T-cell (primary cell): ENCODE measurements at regions not wholly inside any gene's neighbourhood (a gene's known extent, or its start where the extent isn't known, plus 50 kb on each side); places are given as distances from the start of the nearest gene placed in this dataset.

Experiments
- ATAC-seq, 4 experiments: fragments of 200-7000 bp in 3 of 4; fragments of 150-1000 bp in 1 of 4; cut with Tn5 transposase; replicated peaks in 1 of 4; 1 replicate in 3 of 4; 2 replicates in 1 of 4; pipeline ENCODE4 v1.10.0; 2021; ENCODE audit warnings: moderate library complexity in 3 of 4, mild to moderate bottlenecking in 2 of 4, moderate number of reproducible peaks in 1 of 4
- CTCF ChIA-PET, 2 donors: fragments of 300-600 bp; sonication (Branson Sonifier 250); formaldehyde crosslinking; loops; one replicate each; lab custom pipeline; 2022; ENCODE audit warnings: antibody characterized with exemption in 2 of 2; lab: Charles Lee
- POLR2A ChIA-PET, 2 donors: fragments of 300-600 bp; sonication (Branson Sonifier 250); formaldehyde crosslinking; loops; one replicate each; lab custom pipeline; 2022; ENCODE audit warnings: antibody characterized with exemption in 2 of 2; lab: Charles Lee
- DNase-seq, 35 experiments: peaks; one replicate each; pipeline versions ENCODE4 v3.0.0 to v3.0.0-alpha.2; 2013 to 2023
- H3K27ac ChIP-seq: one replicate; pipeline ENCODE4 v1.5.1; 2013; ENCODE audit warnings: low read length
- H3K27me3 ChIP-seq, 2 experiments: replicated peaks in 1 of 2; 1 replicate in 1 of 2; 2 replicates in 1 of 2; pipeline versions ENCODE4 v1.6.1 to v1.7.0; 2013; ENCODE audit warnings: low read length in 1 of 2, mixed read lengths in 1 of 2; ENCODE audit not compliant: control insufficient read depth in 2 of 2, insufficient read depth in 2 of 2; ENCODE audit errors: extremely low read depth in 1 of 2
- H3K36me3 ChIP-seq, 2 donors: 1 replicate in 1 of 2; 2 replicates in 1 of 2; pipeline versions ENCODE4 v1.6.1 to v1.7.0; 2013; ENCODE audit warnings: low read length in 1 of 2; ENCODE audit not compliant: control insufficient read depth in 2 of 2, insufficient read depth in 1 of 2; ENCODE audit errors: extremely low read depth in 1 of 2
- H3K4me1 ChIP-seq, 2 experiments: 1 replicate in 1 of 2; 2 replicates in 1 of 2; pipeline versions ENCODE4 v1.6.1 to v1.7.0; 2013; ENCODE audit warnings: low read length in 2 of 2, mixed read lengths in 1 of 2; ENCODE audit not compliant: insufficient read depth in 2 of 2, control insufficient read depth in 1 of 2; ENCODE audit errors: extremely low read depth in 1 of 2
- H3K4me3 ChIP-seq, 2 donors: 1 replicate in 1 of 2; 2 replicates in 1 of 2; pipeline versions ENCODE4 v1.5.1 to v1.7.0; 2013; ENCODE audit warnings: mild to moderate bottlenecking in 2 of 2, low read length in 1 of 2, moderate library complexity in 1 of 2; ENCODE audit not compliant: control insufficient read depth in 1 of 2; ENCODE audit errors: extremely low read depth in 1 of 2
- H3K9me3 ChIP-seq: 2 replicates; pipeline ENCODE4 v1.7.0; 2013
- H3K27ac Mint-ChIP-seq, 2 donors: one replicate each; pipeline ENCODE4 v1.8.0; 2020 to 2021; ENCODE audit warnings: mild to moderate bottlenecking in 2 of 2, mixed read lengths in 2 of 2
- H3K27me3 Mint-ChIP-seq, 2 donors: one replicate each; pipeline ENCODE4 v1.8.0; 2021 to 2022; ENCODE audit warnings: mixed read lengths in 2 of 2
- H3K36me3 Mint-ChIP-seq: one replicate; pipeline ENCODE4 v1.8.0; 2021; ENCODE audit warnings: mixed read lengths
- H3K4me1 Mint-ChIP-seq, 3 donors: one replicate each; pipeline ENCODE4 v1.8.0; 2020 to 2022; ENCODE audit warnings: mixed read lengths in 3 of 3, mild to moderate bottlenecking in 1 of 3
- H3K4me3 Mint-ChIP-seq, 3 donors: one replicate each; pipeline ENCODE4 v1.8.0; 2020 to 2022; ENCODE audit warnings: mild to moderate bottlenecking in 3 of 3, mixed read lengths in 3 of 3, moderate library complexity in 3 of 3
- H3K9me3 Mint-ChIP-seq, 3 donors: one replicate each; pipeline ENCODE4 v1.8.0; 2020 to 2022; ENCODE audit warnings: mixed read lengths in 3 of 3
- WGBS: methylation state at CpG from one replicate; pipeline ENCODE4 v1.1.5; 2013; ENCODE audit warnings: missing lambda C conversion rate; ENCODE audit not compliant: insufficient coverage; 5-methylcytosine and 5-hydroxymethylcytosine counted together

DNA sequence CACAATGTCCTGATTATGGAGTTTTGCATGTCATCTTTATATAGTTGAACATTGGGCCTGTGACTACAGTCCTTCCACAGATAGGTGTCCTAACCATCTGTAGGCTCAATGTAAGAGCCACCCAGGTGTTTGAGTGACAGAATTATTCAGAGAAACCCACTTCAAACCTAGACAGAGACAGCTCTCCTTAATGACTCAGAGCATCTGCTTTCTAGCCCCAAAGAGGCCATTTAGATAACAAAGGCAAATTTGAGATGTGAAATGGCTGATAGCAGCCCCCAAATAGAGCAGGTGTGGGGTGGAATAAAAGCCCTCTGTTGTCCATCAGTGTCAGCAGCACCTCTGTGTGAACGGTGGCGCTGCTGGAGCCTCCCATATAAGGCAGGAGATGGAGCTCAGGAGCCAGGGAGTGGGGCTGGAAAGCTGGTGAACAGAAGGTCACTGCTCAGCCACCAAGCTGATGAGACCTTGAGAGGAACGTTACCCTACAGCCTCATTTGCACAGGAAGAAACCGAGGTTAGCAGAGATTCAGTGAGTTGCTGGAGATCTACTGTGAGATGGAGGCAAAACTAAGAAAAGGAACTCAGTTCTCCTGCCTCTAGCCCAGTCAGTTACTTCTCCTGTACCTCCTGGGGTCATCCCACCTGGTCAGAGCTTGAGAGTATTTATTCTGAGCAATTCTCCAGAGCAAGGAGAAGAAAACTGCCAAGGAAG is 153.3 kb upstream of the LNX1 start:
- Mint-ChIP-seq H3K27me3 (peaks cover 5 to 8% of the 10 kb centered on the region in 2 donors), H3K4me3 (no peak overlapping the region), H3K4me1 (no peaks in the 10 kb centered on the region), H3K36me3 (no peaks in the 10 kb centered on the region), H3K27ac (no peak overlapping the region), H3K9me3 (no peaks in the 10 kb centered on the region)
- no peak overlapping the region for H3K27ac ChIP-seq
- no peaks in the 10 kb centered on the region for H3K4me1 ChIP-seq
- ATAC-seq (no peak), DNase-seq (no peak)
- H3K9me3 ChIP-seq = no peaks in the 10 kb centered on the region
- 50% methylated on average over 2 of the region's 4 CpGs for WGBS
- no peak overlapping the region for H3K4me3 ChIP-seq
- CTCF ChIA-PET = no interaction called here
- H3K27me3 ChIP-seq = peaks cover 0 to 3% of the 10 kb centered on the region in 2 experiments
- POLR2A ChIA-PET = no interaction called here
- no peaks in the 10 kb centered on the region for H3K36me3 ChIP-seq

- no peak overlapping the region for H3K4me3 ChIP-seq
- ATAC-seq (no peak), DNase-seq (no peak)
- no peaks in the 10 kb centered on the region for H3K9me3 ChIP-seq
- Mint-ChIP-seq H3K9me3 (no peaks in the 10 kb centered on the region), H3K36me3 (no peaks in the 10 kb centered on the region), H3K4me3 (no peak overlapping the region), H3K27me3 (peaks cover 4 to 8% of the 10 kb centered on the region in 2 donors), H3K4me1 (no peaks in the 10 kb centered on the region), H3K27ac (no peak overlapping the region)
- H3K4me1 ChIP-seq = no peaks in the 10 kb centered on the region
- no peaks in the 10 kb centered on the region for H3K36me3 ChIP-seq
- no CpG with 5 or more reads among the region's 3 CpGs for WGBS
- no peaks in the 10 kb centered on the region for H3K27me3 ChIP-seq
- H3K27ac ChIP-seq = no peak overlapping the region
- ChIA-PET POLR2A (no interaction called here), CTCF (interaction anchor here in 1 of 2 donors (0.7 kb wide), 1 partner anchor 12 kb away, joined by 3 read pairs; no protein-coding TSS in a partner anchor)
Observed at GRCh38 chr4:53734584-53735353, 143.5 kb upstream of the LNX1 start.

GRCh38 chr4:53734182-53734581 is 142.9 kb upstream of the LNX1 start:
- no peak overlapping the region for H3K4me3 Mint-ChIP-seq
- 80% methylated on average over 1 of the region's 8 CpGs for WGBS
- H3K9me3 Mint-ChIP-seq = no peaks in the 10 kb centered on the region
- no peak overlapping the region for H3K27ac Mint-ChIP-seq
- DNase-seq (no peak), ATAC-seq (no peak)
- H3K4me1 ChIP-seq = no peaks in the 10 kb centered on the region
- H3K4me1 Mint-ChIP-seq = no peaks in the 10 kb centered on the region
- H3K36me3 ChIP-seq = no peaks in the 10 kb centered on the region
- CTCF ChIA-PET = interaction anchor here in 1 of 2 donors (0.7 kb wide), 1 partner anchor 12 kb away, joined by 3 read pairs; no protein-coding TSS in a partner anchor
- peaks cover 4 to 8% of the 10 kb centered on the region in 2 donors for H3K27me3 Mint-ChIP-seq
- H3K27ac ChIP-seq = no peak overlapping the region
- POLR2A ChIA-PET = no interaction called here
- no peaks in the 10 kb centered on the region for H3K27me3 ChIP-seq
- no peak overlapping the region for H3K4me3 ChIP-seq
- H3K9me3 ChIP-seq = no peaks in the 10 kb centered on the region
- no peaks in the 10 kb centered on the region for H3K36me3 Mint-ChIP-seq

DNA sequence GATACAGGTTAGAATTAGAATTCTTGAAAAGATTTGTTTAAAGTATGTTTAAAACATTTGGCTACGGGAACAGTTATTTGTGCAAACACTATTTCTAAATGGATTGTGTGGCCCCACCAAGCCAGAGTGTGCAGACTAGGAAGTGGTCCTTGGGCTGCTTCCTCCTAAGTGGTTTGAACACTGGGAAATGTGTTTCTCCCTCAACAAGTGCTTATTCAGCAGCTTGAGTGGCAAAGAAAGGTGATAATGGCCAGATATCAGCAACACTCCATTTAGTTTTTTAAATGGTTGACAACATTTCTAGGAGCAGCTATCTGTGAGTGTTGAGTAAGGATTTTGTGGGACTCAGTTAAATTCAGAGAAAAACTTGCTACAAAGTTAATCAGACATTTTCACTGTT is 141.4 kb upstream of the LNX1 start:
- no peaks in the 10 kb centered on the region for H3K9me3 Mint-ChIP-seq
- no peak overlapping the region for H3K4me3 Mint-ChIP-seq
- H3K27ac Mint-ChIP-seq = no peak overlapping the region

DNA sequence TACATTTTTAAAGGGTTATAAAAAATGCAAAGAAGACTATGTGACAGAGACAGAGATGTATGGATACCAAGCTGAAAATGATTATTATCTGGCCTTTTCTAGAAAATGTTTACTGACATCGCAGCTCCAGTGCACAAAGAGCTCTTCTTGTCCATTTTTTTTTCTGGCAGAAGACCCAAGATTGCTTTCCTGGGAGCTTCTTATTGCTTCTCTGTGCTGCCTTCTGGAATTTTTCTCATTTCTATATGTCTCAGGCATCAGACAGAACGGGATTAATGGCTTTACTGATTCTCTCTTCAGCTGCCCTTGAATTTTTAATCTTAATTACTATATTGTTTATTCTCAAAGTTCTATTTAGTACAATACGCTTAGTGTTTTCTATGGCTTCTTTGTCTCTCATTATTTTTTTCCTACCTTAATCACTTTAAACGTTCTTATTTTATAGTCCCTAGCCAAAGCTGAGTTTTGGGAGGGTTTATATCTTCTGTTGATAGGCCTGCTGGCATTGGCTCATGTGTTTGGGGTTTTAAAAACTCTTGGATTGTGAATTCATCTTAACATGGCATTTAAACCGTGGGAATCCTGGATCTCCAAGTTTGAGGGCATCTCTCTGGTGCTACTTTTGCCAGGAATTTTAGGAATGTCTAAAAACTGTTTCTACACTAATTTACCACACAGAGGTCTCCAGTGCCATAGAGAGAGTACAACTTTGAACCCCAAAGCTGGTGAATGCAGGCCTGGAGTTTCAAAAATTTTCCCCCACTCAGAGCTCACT is 138.9 kb upstream of the LNX1 start:
- Mint-ChIP-seq H3K27me3 (peaks cover 4 to 8% of the 10 kb centered on the region in 2 donors), H3K9me3 (no peaks in the 10 kb centered on the region), H3K4me1 (no peaks in the 10 kb centered on the region), H3K36me3 (no peaks in the 10 kb centered on the region), H3K4me3 (no peak overlapping the region), H3K27ac (no peak overlapping the region)
- POLR2A ChIA-PET = interaction anchor here in 1 of 2 donors (0.6 kb wide), 1 partner anchor 53 kb away, joined by 3 read pairs; no protein-coding TSS in a partner anchor
- Histone ChIP-seq H3K9me3 (no peaks in the 10 kb centered on the region), H3K27ac (no peak overlapping the region), H3K4me1 (no peaks in the 10 kb centered on the region), H3K4me3 (no peak overlapping the region), H3K36me3 (no peaks in the 10 kb centered on the region), H3K27me3 (no peaks in the 10 kb centered on the region)
- ATAC-seq (no peak), DNase-seq (no peak)
- 80% methylated on average over 1 of the region's 5 CpGs for WGBS
- CTCF ChIA-PET = no interaction called here

More for the DNA sequence above, 141.4 kb upstream of the LNX1 start:
- ChIA-PET POLR2A (no interaction called here), CTCF (no interaction called here)
- H3K9me3 ChIP-seq = no peaks in the 10 kb centered on the region
- H3K36me3 ChIP-seq = no peaks in the 10 kb centered on the region
- no peak overlapping the region for H3K27ac ChIP-seq
- H3K4me3 ChIP-seq = no peak overlapping the region
- no peaks in the 10 kb centered on the region for H3K4me1 ChIP-seq
- Mint-ChIP-seq H3K4me1 (no peaks in the 10 kb centered on the region), H3K27me3 (peaks cover 4 to 8% of the 10 kb centered on the region in 2 donors), H3K36me3 (no peaks in the 10 kb centered on the region)
- no peak for DNase-seq
- ATAC-seq = no peak
- no CpG with 5 or more reads among the region's 1 CpG for WGBS
- no peaks in the 10 kb centered on the region for H3K27me3 ChIP-seq

DNA sequence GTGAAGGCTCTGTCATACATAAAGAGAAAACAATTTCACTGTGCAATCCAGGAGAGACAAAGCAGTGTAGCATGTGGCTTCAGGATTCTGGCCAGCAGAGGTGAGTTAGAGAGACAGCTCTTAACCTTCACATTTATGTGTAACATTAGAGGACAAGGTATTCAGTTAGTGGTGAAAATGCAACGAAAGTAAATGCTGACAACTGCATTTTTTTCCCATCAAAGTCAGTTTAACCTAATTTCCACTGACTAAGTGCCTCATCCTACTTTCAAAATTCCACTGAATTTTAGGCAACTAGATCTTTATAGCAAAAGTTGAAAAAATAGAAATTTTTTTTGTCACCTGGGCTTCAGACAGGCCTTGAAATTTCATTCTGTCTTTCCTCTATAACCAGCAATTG is 130.8 kb upstream of the LNX1 start:
- H3K9me3 ChIP-seq = no peaks in the 10 kb centered on the region
- POLR2A ChIA-PET = no interaction called here

More for the DNA sequence above, 130.8 kb upstream of the LNX1 start:
- peaks cover 0 to 2% (median 0%) of the 10 kb centered on the region in 3 donors for H3K9me3 Mint-ChIP-seq
- WGBS = no CpG with 5 or more reads among the region's 1 CpG
- DNase-seq = no peak
- no peak overlapping the region for H3K4me3 ChIP-seq
- no peak overlapping the region for H3K4me3 Mint-ChIP-seq
- CTCF ChIA-PET = interaction anchor here in 1 of 2 donors (0.5 kb wide), 1 partner anchor 12 kb away, joined by 3 read pairs; no protein-coding TSS in a partner anchor
- ATAC-seq = no peak
- no peaks in the 10 kb centered on the region for H3K4me1 ChIP-seq
- no peaks in the 10 kb centered on the region for H3K4me1 Mint-ChIP-seq
- no peak overlapping the region for H3K27ac ChIP-seq
- H3K36me3 Mint-ChIP-seq = no peaks in the 10 kb centered on the region
- H3K36me3 ChIP-seq = no peaks in the 10 kb centered on the region
- H3K27ac Mint-ChIP-seq = no peak overlapping the region
- H3K27me3 ChIP-seq = no peaks in the 10 kb centered on the region
- H3K27me3 Mint-ChIP-seq = peaks cover 19 to 28% of the 10 kb centered on the region in 2 donors
